ENCODE measurements at regions not wholly inside any gene's neighbourhood (a gene's known extent, or its start where the extent isn't known, plus 50 kb on each side); places are given as distances from the start of the nearest gene placed in this dataset.

- no peak for TF ChIP-seq CTCF (IDR thresholded peaks at IDR 0.05; ENCODE audit: poor library complexity, severe bottlenecking)
- no peak for TF ChIP-seq POLR2AphosphoS5 (IDR thresholded peaks at IDR 0.05)
- TF ChIP-seq SMC3 (conservative IDR thresholded peaks at IDR 0.05; ENCODE audit: poor library complexity), result no peak
- TF ChIP-seq TAF1 (IDR thresholded peaks at IDR 0.05; ENCODE audit: low read depth), result no peak
- TF ChIP-seq EZH2 (IDR thresholded peaks at IDR 0.05; ENCODE audit: borderline replicate concordance, insufficient read depth, low read length, poor library complexity, severe bottlenecking), result no peak
- TF ChIP-seq EP300 (conservative IDR thresholded peaks at IDR 0.05; ENCODE audit: poor library complexity, severe bottlenecking), result no peak
These were observed 88.7 kb upstream of the KRR1 start for GRCh38 chr12:75600146-75600545.

Measured in neural cell (in vitro differentiated cells).